A673 (cell line): ENCODE measurements at regions not wholly inside any gene's neighbourhood (a gene's known extent, or its start where the extent isn't known, plus 50 kb on each side); places are given as distances from the start of the nearest gene placed in this dataset.

Source experiments
- EZH2 ChIP-seq: fragments of 200-600 bp; sonication (generic); IDR thresholded peaks from 2 replicates; pipeline ENCODE4 v1.6.1; 2017; ENCODE audit warnings: borderline replicate concordance, low read depth, mild to moderate bottlenecking, mixed read lengths, antibody characterized with exemption, low read length; ENCODE audit not compliant: poor library complexity, severe bottlenecking
- TF ChIP-seq, protein P1 (sequence below): fragments of 300-800, 200-600 bp; sonication (generic); conservative IDR thresholded peaks from 2 replicates; pipeline ENCODE4 v1.5.1; 2017; ENCODE audit warnings: low read depth, mild to moderate bottlenecking, antibody characterized with exemption, low read length, moderate library complexity, mixed read lengths

DNA sequence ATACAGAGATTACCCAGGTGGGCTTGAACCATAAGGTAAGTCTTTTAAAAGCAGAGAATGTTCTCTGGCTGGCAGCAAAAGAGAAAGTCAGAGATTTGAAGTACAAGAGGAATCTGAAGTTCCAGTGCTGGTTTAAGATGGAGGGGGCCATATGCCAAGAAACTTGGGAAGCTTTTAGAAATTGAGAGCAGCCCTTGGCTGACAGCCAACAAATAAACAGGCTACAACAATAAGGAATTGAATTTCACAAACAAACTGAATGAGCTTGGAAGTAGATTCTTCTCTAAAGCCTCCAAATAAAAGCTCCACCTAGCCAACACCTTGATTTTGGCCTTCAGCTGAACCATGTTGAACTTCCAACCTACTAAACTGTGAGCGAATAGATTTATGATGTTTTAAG, 85.7 kb downstream of the TRIM42 start:
- TF ChIP-seq, protein P1, sequence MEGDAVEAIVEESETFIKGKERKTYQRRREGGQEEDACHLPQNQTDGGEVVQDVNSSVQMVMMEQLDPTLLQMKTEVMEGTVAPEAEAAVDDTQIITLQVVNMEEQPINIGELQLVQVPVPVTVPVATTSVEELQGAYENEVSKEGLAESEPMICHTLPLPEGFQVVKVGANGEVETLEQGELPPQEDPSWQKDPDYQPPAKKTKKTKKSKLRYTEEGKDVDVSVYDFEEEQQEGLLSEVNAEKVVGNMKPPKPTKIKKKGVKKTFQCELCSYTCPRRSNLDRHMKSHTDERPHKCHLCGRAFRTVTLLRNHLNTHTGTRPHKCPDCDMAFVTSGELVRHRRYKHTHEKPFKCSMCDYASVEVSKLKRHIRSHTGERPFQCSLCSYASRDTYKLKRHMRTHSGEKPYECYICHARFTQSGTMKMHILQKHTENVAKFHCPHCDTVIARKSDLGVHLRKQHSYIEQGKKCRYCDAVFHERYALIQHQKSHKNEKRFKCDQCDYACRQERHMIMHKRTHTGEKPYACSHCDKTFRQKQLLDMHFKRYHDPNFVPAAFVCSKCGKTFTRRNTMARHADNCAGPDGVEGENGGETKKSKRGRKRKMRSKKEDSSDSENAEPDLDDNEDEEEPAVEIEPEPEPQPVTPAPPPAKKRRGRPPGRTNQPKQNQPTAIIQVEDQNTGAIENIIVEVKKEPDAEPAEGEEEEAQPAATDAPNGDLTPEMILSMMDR = no peak
- TF ChIP-seq EZH2 = no peak
